Type B pancreatic cell (in vitro differentiated cells): ENCODE measurements at regions not wholly inside any gene's neighbourhood (a gene's known extent, or its start where the extent isn't known, plus 50 kb on each side); places are given as distances from the start of the nearest gene placed in this dataset.

Experiments
- DNase-seq: peaks from one replicate; pipeline ENCODE4 v3.0.0; 2021; ENCODE audit warnings: mixed read lengths; ENCODE audit not compliant: unreplicated experiment; ENCODE audit errors: extremely low spot score
- H3K27ac Mint-ChIP-seq: 2 replicates; pipeline ENCODE4 v1.8.0; 2021; ENCODE audit warnings: mild to moderate bottlenecking, mixed read lengths
- H3K27me3 Mint-ChIP-seq: 2 replicates; pipeline ENCODE4 v1.8.0; 2021; ENCODE audit warnings: mixed read lengths
- H3K36me3 Mint-ChIP-seq: 2 replicates; pipeline ENCODE4 v1.8.0; 2021; ENCODE audit warnings: mixed read lengths
- H3K4me1 Mint-ChIP-seq: one replicate; pipeline ENCODE4 v1.8.0; 2021; ENCODE audit warnings: mixed read lengths; ENCODE audit not compliant: unreplicated experiment
- H3K4me3 Mint-ChIP-seq: 2 replicates; pipeline ENCODE4 v1.8.0; 2021; ENCODE audit warnings: mild to moderate bottlenecking, mixed read lengths
- H3K9me3 Mint-ChIP-seq: 2 replicates; pipeline ENCODE4 v1.8.0; 2021; ENCODE audit warnings: mixed read lengths
- TF ChIP-seq, protein P1 (sequence below): fragments of 200-600 bp; sonication (generic); conservative IDR thresholded peaks from 2 replicates; pipeline ENCODE4 v1.5.0; 2021; ENCODE audit warnings: antibody characterized with exemption, mild to moderate bottlenecking

GRCh38 chr13:31433746-31434145 is 234.0 kb downstream of the B3GLCT start:
- Mint-ChIP-seq H3K4me3 (no peak overlapping the region), H3K4me1 (peaks cover 12% of the 10 kb centered on the region), H3K36me3 (no peaks in the 10 kb centered on the region), H3K27ac (no peak overlapping the region), H3K27me3 (peaks cover 32% of the 10 kb centered on the region), H3K9me3 (peaks cover 5% of the 10 kb centered on the region)
- TF ChIP-seq, protein P1, sequence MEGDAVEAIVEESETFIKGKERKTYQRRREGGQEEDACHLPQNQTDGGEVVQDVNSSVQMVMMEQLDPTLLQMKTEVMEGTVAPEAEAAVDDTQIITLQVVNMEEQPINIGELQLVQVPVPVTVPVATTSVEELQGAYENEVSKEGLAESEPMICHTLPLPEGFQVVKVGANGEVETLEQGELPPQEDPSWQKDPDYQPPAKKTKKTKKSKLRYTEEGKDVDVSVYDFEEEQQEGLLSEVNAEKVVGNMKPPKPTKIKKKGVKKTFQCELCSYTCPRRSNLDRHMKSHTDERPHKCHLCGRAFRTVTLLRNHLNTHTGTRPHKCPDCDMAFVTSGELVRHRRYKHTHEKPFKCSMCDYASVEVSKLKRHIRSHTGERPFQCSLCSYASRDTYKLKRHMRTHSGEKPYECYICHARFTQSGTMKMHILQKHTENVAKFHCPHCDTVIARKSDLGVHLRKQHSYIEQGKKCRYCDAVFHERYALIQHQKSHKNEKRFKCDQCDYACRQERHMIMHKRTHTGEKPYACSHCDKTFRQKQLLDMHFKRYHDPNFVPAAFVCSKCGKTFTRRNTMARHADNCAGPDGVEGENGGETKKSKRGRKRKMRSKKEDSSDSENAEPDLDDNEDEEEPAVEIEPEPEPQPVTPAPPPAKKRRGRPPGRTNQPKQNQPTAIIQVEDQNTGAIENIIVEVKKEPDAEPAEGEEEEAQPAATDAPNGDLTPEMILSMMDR, result no peak
- no peak for DNase-seq

- no peak overlapping the region for H3K27ac Mint-ChIP-seq
- H3K27me3 Mint-ChIP-seq, result peaks cover 34% of the 10 kb centered on the region
- DNase-seq, result no peak
- H3K4me1 Mint-ChIP-seq, result peaks cover 15% of the 10 kb centered on the region
- TF ChIP-seq, protein P1, result no peak
- no peaks in the 10 kb centered on the region for H3K36me3 Mint-ChIP-seq
- H3K4me3 Mint-ChIP-seq, result no peak overlapping the region
- peaks cover 5% of the 10 kb centered on the region for H3K9me3 Mint-ChIP-seq
Measured at GRCh38 chr13:31434613-31435012, 234.8 kb downstream of the B3GLCT start.

GRCh38 chr13:31435536-31435935 is 235.8 kb downstream of the B3GLCT start:
- Mint-ChIP-seq H3K36me3 (no peaks in the 10 kb centered on the region), H3K27ac (no peak overlapping the region)

DNA sequence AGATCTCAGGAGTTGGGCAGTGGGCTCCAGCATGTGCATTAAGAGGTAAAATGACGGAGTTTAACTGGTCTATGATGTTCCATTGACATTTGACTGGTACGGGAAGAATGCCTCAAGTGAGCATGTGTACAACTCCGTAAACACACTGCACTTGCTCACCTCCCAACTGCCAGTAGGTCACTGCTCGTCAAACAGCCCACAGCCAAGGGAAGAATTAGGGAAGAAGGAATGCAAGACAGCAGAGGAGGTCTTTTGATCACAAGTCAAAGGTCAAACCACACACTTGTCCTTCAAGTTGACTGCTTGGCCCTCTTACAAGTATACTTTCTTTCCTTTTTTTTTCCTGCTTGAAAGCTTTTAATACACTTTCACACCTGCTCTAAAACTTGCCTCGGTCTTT is 236.7 kb downstream of the B3GLCT start:
- no peak overlapping the region for H3K27ac Mint-ChIP-seq
- H3K4me3 Mint-ChIP-seq, result no peak overlapping the region
- no peak for DNase-seq
- peaks cover 28% of the 10 kb centered on the region for H3K27me3 Mint-ChIP-seq
- H3K36me3 Mint-ChIP-seq, result no peaks in the 10 kb centered on the region
- peaks cover 5% of the 10 kb centered on the region for H3K9me3 Mint-ChIP-seq
- peaks cover 18% of the 10 kb centered on the region for H3K4me1 Mint-ChIP-seq
- TF ChIP-seq, protein P1, result no peak

More at GRCh38 chr13:31435536-31435935, 235.8 kb downstream of the B3GLCT start:
- peaks cover 33% of the 10 kb centered on the region for H3K27me3 Mint-ChIP-seq
- peaks cover 17% of the 10 kb centered on the region for H3K4me1 Mint-ChIP-seq
- no peak for DNase-seq
- peaks cover 5% of the 10 kb centered on the region for H3K9me3 Mint-ChIP-seq
- TF ChIP-seq, protein P1, result no peak
- no peak overlapping the region for H3K4me3 Mint-ChIP-seq

DNA sequence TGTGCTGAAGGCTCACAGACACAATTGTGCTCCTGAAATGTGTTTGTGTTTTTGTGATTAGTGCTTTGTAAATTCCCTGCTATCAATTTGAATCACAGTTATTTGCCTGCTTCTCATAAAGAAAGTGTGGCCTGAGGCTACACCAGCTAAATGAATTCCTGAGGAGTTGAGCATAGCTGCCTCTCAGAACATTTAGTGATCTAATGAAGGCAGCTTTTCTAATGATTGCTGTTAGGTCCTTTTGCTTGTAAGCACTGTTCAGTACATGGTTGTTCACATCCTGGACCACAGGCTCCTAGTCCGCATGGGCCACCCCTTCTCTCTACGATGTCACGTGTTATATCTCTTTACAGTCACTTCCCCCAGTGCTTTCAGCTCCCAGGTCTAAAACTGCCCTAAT is 238.2 kb downstream of the B3GLCT start:
- Mint-ChIP-seq H3K4me1 (peaks cover 27% of the 10 kb centered on the region), H3K27me3 (peaks cover 28% of the 10 kb centered on the region), H3K9me3 (peaks cover 5% of the 10 kb centered on the region), H3K27ac (no peak overlapping the region), H3K36me3 (no peaks in the 10 kb centered on the region), H3K4me3 (no peak overlapping the region)
- TF ChIP-seq, protein P1, result no peak
- DNase-seq, result no peak

DNA sequence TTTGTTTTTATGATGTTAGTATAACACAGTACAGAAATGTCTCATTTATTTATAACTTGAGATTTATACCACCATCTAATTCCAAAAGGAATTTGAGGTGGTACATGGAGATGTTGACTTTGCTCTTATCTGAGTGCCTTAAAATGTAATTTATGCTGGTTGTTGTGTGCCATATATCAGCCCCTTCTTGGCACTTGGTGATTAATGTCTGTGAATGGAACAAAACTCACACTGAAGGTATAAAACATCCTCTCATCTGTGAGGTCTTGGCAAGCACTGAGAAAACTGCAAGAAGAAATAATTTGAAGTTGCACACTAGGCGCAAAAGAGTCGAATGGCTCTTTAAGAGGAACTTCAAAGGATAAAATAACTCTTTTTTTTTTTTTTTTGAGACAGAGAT is 240.4 kb downstream of the B3GLCT start:
- H3K4me3 Mint-ChIP-seq, result no peak overlapping the region
- H3K27me3 Mint-ChIP-seq, result peaks cover 25% of the 10 kb centered on the region
- TF ChIP-seq, protein P1, result no peak
- no peaks in the 10 kb centered on the region for H3K9me3 Mint-ChIP-seq
- no peak overlapping the region for H3K27ac Mint-ChIP-seq
- H3K36me3 Mint-ChIP-seq, result no peaks in the 10 kb centered on the region
- no peak for DNase-seq
- H3K4me1 Mint-ChIP-seq, result peaks cover 27% of the 10 kb centered on the region
